IMR-90 (cell line): ENCODE measurements at regions not wholly inside any gene's neighbourhood (a gene's known extent, or its start where the extent isn't known, plus 50 kb on each side); places are given as distances from the start of the nearest gene placed in this dataset.

Experiments
- ATAC-seq: fragments of 200-7000 bp; cut with Tn5 transposase; 2 replicates; pipeline ENCODE4 v1.9.1; 2020; ENCODE audit warnings: low read depth, mild to moderate bottlenecking, moderate library complexity
- BruUV-seq: library from RNA; stranded (reverse); fragments of 400-500 nt; replicated peaks from 2 replicates; lab custom pipeline; 2021; lab: Mats Ljungman, UMichigan
- CTCF ChIA-PET: fragments of 300-600 bp; formaldehyde crosslinking; extraction: SDS; loops from one replicate; lab custom pipeline; 2021; ENCODE audit warnings: antibody characterized with exemption; lab: Yijun Ruan, JAX
- POLR2A ChIA-PET: fragments of 300-600 bp; sonication (Branson Sonifier 250); formaldehyde crosslinking; loops from one replicate; lab custom pipeline; 2022; ENCODE audit warnings: antibody characterized with exemption; ENCODE audit not compliant: unreplicated experiment; lab: Charles Lee
- DNase-seq: peaks from one replicate; pipeline ENCODE4 v3.0.0; 2013
- H2AFZ ChIP-seq: replicated peaks from 2 replicates; pipeline ENCODE3; 2013; ENCODE audit warnings: low read length, mild to moderate bottlenecking; ENCODE audit not compliant: poor library complexity
- H2AK5ac ChIP-seq: 2 replicates; pipeline ENCODE4 v1.6.1; 2013; ENCODE audit warnings: low read depth, low read length, inconsistent platforms
- H2AK9ac ChIP-seq: replicated peaks from 2 replicates; pipeline ENCODE3; 2013; ENCODE audit warnings: mild to moderate bottlenecking, low read depth, low read length, moderate library complexity; ENCODE audit not compliant: poor library complexity
- H2BK120ac ChIP-seq: 2 replicates; pipeline ENCODE4 v1.6.1; 2013; ENCODE audit warnings: low read depth, low read length, inconsistent platforms
- H2BK15ac ChIP-seq: 3 replicates; pipeline ENCODE4 v1.6.1; 2013; ENCODE audit warnings: low read depth, low read length, inconsistent platforms
- H2BK20ac ChIP-seq: 2 replicates; pipeline ENCODE4 v1.6.1; 2013; ENCODE audit warnings: low read depth, mild to moderate bottlenecking, inconsistent platforms, low read length, moderate library complexity
- H2BK5ac ChIP-seq: 2 replicates; pipeline ENCODE4 v1.6.1; 2013; ENCODE audit warnings: mild to moderate bottlenecking, low read depth, low read length, inconsistent platforms; ENCODE audit not compliant: poor library complexity, severe bottlenecking
- H3K14ac ChIP-seq: replicated peaks from 2 replicates; pipeline ENCODE4 v1.6.1; 2013; ENCODE audit warnings: low read depth, low read length, inconsistent platforms
- H3K18ac ChIP-seq: 2 replicates; pipeline ENCODE4 v1.6.1; 2013; ENCODE audit warnings: low read depth, low read length, control low read depth
- H3K23ac ChIP-seq: 2 replicates; pipeline ENCODE4 v1.6.1; 2013; ENCODE audit warnings: low read depth, low read length, inconsistent platforms
- H3K27ac ChIP-seq: 2 replicates; pipeline ENCODE4 v1.5.1; 2013; ENCODE audit warnings: mild to moderate bottlenecking, control low read depth, low read length; ENCODE audit not compliant: insufficient read depth
- H3K27me3 ChIP-seq: 2 replicates; pipeline ENCODE4 v1.6.1; 2013; ENCODE audit warnings: low read length; ENCODE audit not compliant: control insufficient read depth, insufficient read depth
- H3K36me3 ChIP-seq: 2 replicates; pipeline ENCODE4 v1.6.1; 2013; ENCODE audit warnings: low read length, mixed read lengths; ENCODE audit not compliant: control insufficient read depth, insufficient read depth
- H3K4ac ChIP-seq: 2 replicates; pipeline ENCODE4 v1.6.1; 2013; ENCODE audit warnings: low read depth, low read length, inconsistent platforms
- H3K4me1 ChIP-seq: 2 replicates; pipeline ENCODE4 v1.6.1; 2013; ENCODE audit warnings: low read length, mixed read lengths; ENCODE audit not compliant: control insufficient read depth, insufficient read depth
- H3K4me2 ChIP-seq: 2 replicates; pipeline ENCODE4 v1.6.1; 2013; ENCODE audit warnings: low read depth, mild to moderate bottlenecking, control low read depth, low read length, moderate library complexity
- H3K4me3 ChIP-seq: 2 replicates; pipeline ENCODE4 v1.5.1; 2013; ENCODE audit warnings: low read depth, mild to moderate bottlenecking, control low read depth, low read length, moderate library complexity; ENCODE audit not compliant: insufficient read depth
- H3K56ac ChIP-seq: 2 replicates; pipeline ENCODE4 v1.6.1; 2013; ENCODE audit warnings: low read length, inconsistent platforms; ENCODE audit not compliant: insufficient read depth; ENCODE audit errors: extremely low read depth
- H3K79me1 ChIP-seq, 2 experiments: 2 replicates each; pipeline ENCODE4 v1.6.1; 2013; ENCODE audit warnings: low read length in 2 of 2, inconsistent platforms in 1 of 2, low read depth in 1 of 2
- H3K9ac ChIP-seq: 2 replicates; pipeline ENCODE4 v1.6.1; 2013; ENCODE audit warnings: low read depth, low read length, control low read depth
- H3K9me1 ChIP-seq: 2 replicates; pipeline ENCODE4 v1.6.1; 2013; ENCODE audit warnings: low read length, inconsistent platforms; ENCODE audit not compliant: insufficient read depth
- H3K9me3 ChIP-seq: 2 replicates; pipeline ENCODE4 v1.6.1; 2013; ENCODE audit warnings: low read length; ENCODE audit not compliant: control insufficient read depth, insufficient read depth
- H4K20me1 ChIP-seq: 2 replicates; pipeline ENCODE4 v1.6.1; 2013; ENCODE audit warnings: low read length, inconsistent platforms; ENCODE audit not compliant: insufficient read depth
- H4K5ac ChIP-seq: 2 replicates; pipeline ENCODE4 v1.6.1; 2013; ENCODE audit warnings: mild to moderate bottlenecking, low read depth, low read length, control low read depth
- H4K8ac ChIP-seq, 2 experiments: 2 replicates each; pipeline ENCODE4 v1.6.1; 2013; ENCODE audit warnings: low read depth in 2 of 2, low read length in 2 of 2, control low read depth in 1 of 2, inconsistent platforms in 1 of 2
- H4K91ac ChIP-seq: 2 replicates; pipeline ENCODE4 v1.6.1; 2013; ENCODE audit warnings: low read depth, low read length, inconsistent platforms; ENCODE audit not compliant: insufficient read depth
- BHLHE40 ChIP-seq: fragments of 150-350 bp; IDR thresholded peaks from 2 replicates; pipeline ENCODE4 v1.6.1; 2016; ENCODE audit warnings: mild to moderate bottlenecking, low read depth, low read length
- FOS ChIP-seq: fragments of 150-350 bp; IDR thresholded peaks from 2 replicates; pipeline ENCODE4 v1.6.1; 2016; ENCODE audit warnings: low read depth, low read length
- MXI1 ChIP-seq: IDR thresholded peaks from 2 replicates; pipeline ENCODE4 v1.6.1; 2012; ENCODE audit warnings: low read depth, mild to moderate bottlenecking, low read length, moderate library complexity, borderline replicate concordance
- NFE2L2 ChIP-seq: fragments of 150-350 bp; IDR thresholded peaks from 2 replicates; pipeline ENCODE4 v1.6.1; 2016; ENCODE audit warnings: low read depth, mild to moderate bottlenecking, low read length
- RCOR1 ChIP-seq: IDR thresholded peaks from 2 replicates; pipeline ENCODE4 v1.6.1; 2012; ENCODE audit warnings: mild to moderate bottlenecking, low read length, improper control_type of control experiment; ENCODE audit not compliant: insufficient replicate concordance
- SMC3 ChIP-seq: fragments of 150-350 bp; IDR thresholded peaks from 2 replicates; pipeline ENCODE4 v1.6.1; 2016; ENCODE audit warnings: low read depth, mild to moderate bottlenecking, antibody characterized with exemption, low read length, moderate library complexity
- WGBS, 2 experiments: methylation state at CpG; one replicate each; pipeline versions ENCODE4 v1.1.5 to v1.1.7; 2013; ENCODE audit warnings: missing lambda C conversion rate in 2 of 2; ENCODE audit not compliant: insufficient read length in 1 of 2; ENCODE audit errors: extremely low coverage in 2 of 2; 5-methylcytosine and 5-hydroxymethylcytosine counted together
- dilution Hi-C: fragments of 300-500 bp; cut with HindIII; formaldehyde crosslinking; loops from one replicate; pipeline ENCODE4 v1.14.3; 2018; ENCODE audit warnings: low sequenced_read_pairs; ENCODE audit not compliant: unreplicated experiment
- in situ Hi-C: fragments of 300-500 bp; cut with MboI; formaldehyde crosslinking; loops from 3 replicates; pipeline ENCODE4 v1.14.3; 2019; ENCODE audit warnings: low sequenced_read_pairs, inconsistent platforms, mixed read lengths
- intact Hi-C: fragments of 100-400 bp; cut with micrococcal nuclease; formaldehyde crosslinking; loops from 2 replicates; pipeline ENCODE4 v1.10.0; 2022
- TF ChIP-seq, protein P1 (sequence below): conservative IDR thresholded peaks from 2 replicates; pipeline ENCODE4 v1.5.1; 2012; ENCODE audit warnings: mild to moderate bottlenecking, low read depth, low read length, improper control_type of control experiment
- TF ChIP-seq, protein P2 (sequence below): fragments of 150-350 bp; IDR thresholded peaks from 2 replicates; pipeline ENCODE4 v1.6.1; 2016; ENCODE audit warnings: low read depth, mild to moderate bottlenecking, low read length, moderate library complexity, borderline replicate concordance
- TF ChIP-seq, protein P3 (sequence below): fragments of 150-350 bp; IDR thresholded peaks from 2 replicates; pipeline ENCODE4 v1.6.1; 2017; ENCODE audit warnings: mild to moderate bottlenecking, antibody characterized with exemption, low read length, low read depth

DNA sequence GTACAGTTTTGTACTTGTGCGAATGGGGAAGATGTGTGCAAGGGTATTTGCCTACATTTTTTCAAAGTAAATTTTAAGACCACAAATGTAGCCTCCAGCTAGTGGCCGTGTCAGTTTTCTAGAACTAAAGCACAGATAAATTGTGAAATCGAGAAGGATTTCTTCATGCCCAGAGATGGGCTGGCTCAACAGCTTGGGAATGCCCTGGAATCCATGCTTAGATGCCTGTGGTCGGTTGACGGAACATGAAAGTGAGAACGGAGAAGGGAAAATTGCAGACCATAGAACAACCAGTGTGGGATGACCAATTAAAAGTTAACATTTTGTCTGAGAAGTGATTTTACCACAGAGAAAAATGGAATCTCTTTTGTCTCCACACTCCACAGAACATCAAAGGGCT, 73.2 kb upstream of the VCX2 start:
- TF ChIP-seq SMC3 (no peak), RCOR1 (no peak), FOS (no peak), BHLHE40 (no peak), NFE2L2 (no peak), MXI1 (no peak)
- TF ChIP-seq, protein P1, sequence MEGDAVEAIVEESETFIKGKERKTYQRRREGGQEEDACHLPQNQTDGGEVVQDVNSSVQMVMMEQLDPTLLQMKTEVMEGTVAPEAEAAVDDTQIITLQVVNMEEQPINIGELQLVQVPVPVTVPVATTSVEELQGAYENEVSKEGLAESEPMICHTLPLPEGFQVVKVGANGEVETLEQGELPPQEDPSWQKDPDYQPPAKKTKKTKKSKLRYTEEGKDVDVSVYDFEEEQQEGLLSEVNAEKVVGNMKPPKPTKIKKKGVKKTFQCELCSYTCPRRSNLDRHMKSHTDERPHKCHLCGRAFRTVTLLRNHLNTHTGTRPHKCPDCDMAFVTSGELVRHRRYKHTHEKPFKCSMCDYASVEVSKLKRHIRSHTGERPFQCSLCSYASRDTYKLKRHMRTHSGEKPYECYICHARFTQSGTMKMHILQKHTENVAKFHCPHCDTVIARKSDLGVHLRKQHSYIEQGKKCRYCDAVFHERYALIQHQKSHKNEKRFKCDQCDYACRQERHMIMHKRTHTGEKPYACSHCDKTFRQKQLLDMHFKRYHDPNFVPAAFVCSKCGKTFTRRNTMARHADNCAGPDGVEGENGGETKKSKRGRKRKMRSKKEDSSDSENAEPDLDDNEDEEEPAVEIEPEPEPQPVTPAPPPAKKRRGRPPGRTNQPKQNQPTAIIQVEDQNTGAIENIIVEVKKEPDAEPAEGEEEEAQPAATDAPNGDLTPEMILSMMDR, result no peak
- TF ChIP-seq, protein P2, sequence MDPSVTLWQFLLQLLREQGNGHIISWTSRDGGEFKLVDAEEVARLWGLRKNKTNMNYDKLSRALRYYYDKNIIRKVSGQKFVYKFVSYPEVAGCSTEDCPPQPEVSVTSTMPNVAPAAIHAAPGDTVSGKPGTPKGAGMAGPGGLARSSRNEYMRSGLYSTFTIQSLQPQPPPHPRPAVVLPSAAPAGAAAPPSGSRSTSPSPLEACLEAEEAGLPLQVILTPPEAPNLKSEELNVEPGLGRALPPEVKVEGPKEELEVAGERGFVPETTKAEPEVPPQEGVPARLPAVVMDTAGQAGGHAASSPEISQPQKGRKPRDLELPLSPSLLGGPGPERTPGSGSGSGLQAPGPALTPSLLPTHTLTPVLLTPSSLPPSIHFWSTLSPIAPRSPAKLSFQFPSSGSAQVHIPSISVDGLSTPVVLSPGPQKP, result no peak
- TF ChIP-seq, protein P3, sequence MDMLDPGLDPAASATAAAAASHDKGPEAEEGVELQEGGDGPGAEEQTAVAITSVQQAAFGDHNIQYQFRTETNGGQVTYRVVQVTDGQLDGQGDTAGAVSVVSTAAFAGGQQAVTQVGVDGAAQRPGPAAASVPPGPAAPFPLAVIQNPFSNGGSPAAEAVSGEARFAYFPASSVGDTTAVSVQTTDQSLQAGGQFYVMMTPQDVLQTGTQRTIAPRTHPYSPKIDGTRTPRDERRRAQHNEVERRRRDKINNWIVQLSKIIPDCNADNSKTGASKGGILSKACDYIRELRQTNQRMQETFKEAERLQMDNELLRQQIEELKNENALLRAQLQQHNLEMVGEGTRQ, result no peak
- no peak overlapping the region for H4K5ac ChIP-seq
- dilution Hi-C loops (no loop called here), in situ Hi-C loops (no loop called here), intact Hi-C loops (no loop called here)
- no peak overlapping the region for H2BK5ac ChIP-seq
- H2BK15ac ChIP-seq, result no peak overlapping the region
- no peak overlapping the region for H3K18ac ChIP-seq
- H4K91ac ChIP-seq, result no peak overlapping the region
- H3K4me3 ChIP-seq, result no peak overlapping the region
- ATAC-seq (no peak), DNase-seq (no peak)
- no TSS peak for BruUV-seq
- H3K9ac ChIP-seq, result no peak overlapping the region
- no peak overlapping the region for H3K23ac ChIP-seq
- H3K27ac ChIP-seq, result no peak overlapping the region
- H2AK5ac ChIP-seq, result no peak overlapping the region
- H3K79me1 ChIP-seq, result no peaks in the 10 kb centered on the region
- no peak overlapping the region for H4K8ac ChIP-seq
- H2BK20ac ChIP-seq, result no peak overlapping the region
- H3K56ac ChIP-seq, result no peak overlapping the region
- H3K36me3 ChIP-seq, result no peaks in the 10 kb centered on the region
- H2AFZ ChIP-seq, result no peak overlapping the region
- no peaks in the 10 kb centered on the region for H3K4me1 ChIP-seq
- no peak overlapping the region for H3K4me2 ChIP-seq
- 100% methylated on average over 2 of the region's 6 CpGs; no CpG with 5 or more reads in 1 of the 2 experiments for WGBS, 2 experiments
- H3K9me1 ChIP-seq, result no peaks in the 10 kb centered on the region
- no peaks in the 10 kb centered on the region for H3K27me3 ChIP-seq
- POLR2A ChIA-PET, result no interaction called here
- no peak overlapping the region for H3K14ac ChIP-seq
- H3K9me3 ChIP-seq, result peaks cover 12% of the 10 kb centered on the region
- H4K20me1 ChIP-seq, result no peaks in the 10 kb centered on the region
- no peak overlapping the region for H2BK120ac ChIP-seq
- H3K4ac ChIP-seq, result no peak overlapping the region
- H2AK9ac ChIP-seq, result no peak overlapping the region
- CTCF ChIA-PET, result no interaction called here
